HG03135 (cell line): ENCODE measurements at regions not wholly inside any gene's neighbourhood (a gene's known extent, or its start where the extent isn't known, plus 50 kb on each side); places are given as distances from the start of the nearest gene placed in this dataset.

ENCODE experiments used
- ATAC-seq: cut with Tn5 transposase; IDR thresholded peaks from one replicate; pipeline ENCODE4 v1.9.1; 2021; ENCODE audit warnings: mild to moderate bottlenecking, moderate library complexity; ENCODE audit not compliant: unreplicated experiment

DNA sequence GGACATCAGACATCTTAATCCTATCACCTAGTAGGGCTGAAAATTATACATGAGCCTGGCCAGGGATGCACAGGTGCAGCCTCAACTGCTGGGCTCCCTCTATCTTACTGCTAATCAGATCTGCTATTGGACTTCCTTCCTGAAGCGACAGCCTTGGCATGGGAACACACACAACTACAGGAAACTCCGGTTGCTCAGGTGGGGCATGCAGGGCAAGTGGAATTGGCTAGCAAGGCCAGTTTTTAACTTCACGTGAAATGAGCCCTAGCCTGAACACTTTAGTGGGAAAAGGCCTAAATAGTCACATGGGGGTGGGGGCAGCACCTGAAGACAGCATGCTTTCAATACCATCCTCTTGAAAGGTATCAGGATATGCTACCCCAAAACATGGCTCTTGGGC, 147.9 kb upstream of the NCKAP5 start:
- no peak for ATAC-seq

DNA sequence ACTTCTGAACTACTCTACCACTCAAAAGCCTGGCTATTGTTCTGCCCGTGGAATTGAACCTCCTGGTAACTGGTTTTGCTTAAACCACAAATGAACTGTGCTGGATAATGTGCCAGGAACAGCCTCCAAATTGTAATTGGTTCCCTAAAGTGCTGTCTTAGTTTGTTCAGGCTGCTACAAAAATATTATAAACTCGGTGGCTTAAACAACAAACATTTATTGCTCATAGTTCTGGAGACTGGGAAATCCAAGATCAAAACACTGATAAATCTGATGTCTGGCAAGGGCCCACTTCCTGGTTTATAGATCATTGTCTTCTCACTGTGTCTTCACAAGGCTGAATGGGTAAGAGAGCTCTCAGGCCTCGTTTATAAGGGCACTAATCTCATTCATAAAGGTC, 149.2 kb upstream of the NCKAP5 start:
- no peak for ATAC-seq

DNA sequence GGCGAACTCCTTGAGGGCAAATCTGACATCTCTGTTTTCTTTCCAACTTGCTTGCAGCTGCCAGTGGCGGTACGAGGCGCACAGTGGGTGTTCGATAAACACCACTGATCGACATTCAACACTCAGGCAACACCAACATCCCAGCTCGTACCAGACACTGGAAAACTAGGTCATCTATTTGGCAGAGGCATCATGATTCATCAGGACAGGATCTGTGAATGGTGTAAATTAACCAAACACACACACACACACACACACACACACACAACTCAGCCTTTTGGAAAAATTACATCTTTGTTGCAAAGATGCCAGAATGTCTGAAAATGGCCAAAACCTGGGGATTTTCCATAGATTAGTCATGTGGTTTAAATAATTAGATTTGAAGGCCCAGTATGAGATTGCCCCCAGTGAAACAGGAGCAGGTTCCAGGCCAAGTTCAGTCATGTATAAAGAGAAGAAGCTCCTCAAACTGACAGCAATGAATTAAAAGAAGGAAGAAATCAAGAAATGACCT, 150.5 kb upstream of the NCKAP5 start:
- no peak for ATAC-seq

DNA sequence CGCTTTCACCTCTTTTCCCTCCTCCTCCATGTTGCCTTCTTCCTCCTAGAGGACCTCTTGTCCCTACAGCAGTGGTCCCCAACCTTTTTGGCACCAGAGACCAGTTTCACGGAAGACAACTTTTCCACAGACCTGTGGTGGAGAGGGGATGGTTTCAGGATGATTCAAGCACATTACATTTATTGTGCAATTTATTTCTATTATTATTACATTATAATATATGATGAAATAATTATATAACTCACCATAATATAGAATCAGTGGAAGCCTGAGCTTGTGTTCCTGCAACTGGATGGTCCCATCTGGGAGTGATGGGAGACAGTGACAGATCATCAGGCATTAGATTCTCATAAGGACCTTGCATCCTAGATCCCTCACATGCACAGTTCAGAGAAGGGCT, 152.2 kb upstream of the NCKAP5 start:
- no peak for ATAC-seq

DNA sequence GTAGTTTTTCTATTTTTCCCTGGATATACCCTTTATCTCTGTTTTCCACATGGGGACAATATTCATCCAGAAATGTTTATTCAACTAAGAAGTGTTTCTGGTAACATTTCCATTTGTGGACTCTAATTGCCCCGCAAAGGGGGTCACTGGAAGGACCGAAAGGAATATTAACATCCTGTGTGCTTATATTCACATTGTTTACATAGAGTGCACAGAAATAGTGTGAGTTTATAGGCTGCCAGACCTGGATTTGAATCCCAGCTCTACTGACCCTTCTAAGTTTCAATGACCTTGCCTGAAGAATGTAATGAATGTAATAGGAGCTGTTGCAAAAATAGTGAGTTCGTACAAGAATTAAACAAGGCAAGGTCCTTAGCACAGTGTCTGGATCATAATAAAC, 152.9 kb upstream of the NCKAP5 start:
- no peak for ATAC-seq

DNA sequence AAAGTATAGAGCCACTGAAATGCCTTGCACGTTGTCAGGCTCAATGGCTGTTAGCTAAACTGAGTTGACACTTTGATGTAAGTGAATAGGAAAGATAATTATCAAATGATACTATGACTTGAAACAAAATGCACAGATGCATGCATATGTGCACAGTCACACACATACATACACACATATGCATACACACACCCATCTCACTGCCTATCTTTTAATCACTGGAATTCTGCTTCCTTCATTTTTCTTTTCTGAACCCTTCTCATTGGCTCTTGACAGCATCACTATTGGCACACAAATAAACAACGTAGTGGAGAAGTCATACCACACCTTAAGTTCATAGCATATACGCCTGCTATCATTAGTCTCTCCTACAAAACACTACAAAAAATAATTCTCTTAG, 154.9 kb upstream of the NCKAP5 start:
- no peak for ATAC-seq

- ATAC-seq: no peak
Measured at GRCh38 chr2:133726973-133727372, 158.7 kb upstream of the NCKAP5 start.

DNA sequence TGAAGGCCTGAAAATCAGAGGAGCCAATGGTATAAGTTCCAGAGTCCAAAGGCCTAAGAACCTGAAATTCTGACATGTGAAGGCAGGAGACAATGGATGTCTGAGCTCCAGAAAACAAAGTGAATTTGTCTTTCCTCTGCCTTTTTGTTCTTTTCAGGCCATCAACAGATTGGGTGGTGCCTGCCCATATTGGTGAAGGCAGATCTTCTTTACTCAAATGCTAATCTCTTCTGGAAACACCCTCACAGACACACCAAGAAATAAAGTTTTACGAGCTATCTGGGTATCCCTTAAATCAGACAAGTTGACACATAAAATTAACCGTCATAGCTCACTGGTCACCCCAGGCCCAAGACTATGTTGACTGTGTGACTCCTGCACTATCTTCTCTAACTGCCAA, 163.8 kb upstream of the NCKAP5 start:
- ATAC-seq: no peak

DNA sequence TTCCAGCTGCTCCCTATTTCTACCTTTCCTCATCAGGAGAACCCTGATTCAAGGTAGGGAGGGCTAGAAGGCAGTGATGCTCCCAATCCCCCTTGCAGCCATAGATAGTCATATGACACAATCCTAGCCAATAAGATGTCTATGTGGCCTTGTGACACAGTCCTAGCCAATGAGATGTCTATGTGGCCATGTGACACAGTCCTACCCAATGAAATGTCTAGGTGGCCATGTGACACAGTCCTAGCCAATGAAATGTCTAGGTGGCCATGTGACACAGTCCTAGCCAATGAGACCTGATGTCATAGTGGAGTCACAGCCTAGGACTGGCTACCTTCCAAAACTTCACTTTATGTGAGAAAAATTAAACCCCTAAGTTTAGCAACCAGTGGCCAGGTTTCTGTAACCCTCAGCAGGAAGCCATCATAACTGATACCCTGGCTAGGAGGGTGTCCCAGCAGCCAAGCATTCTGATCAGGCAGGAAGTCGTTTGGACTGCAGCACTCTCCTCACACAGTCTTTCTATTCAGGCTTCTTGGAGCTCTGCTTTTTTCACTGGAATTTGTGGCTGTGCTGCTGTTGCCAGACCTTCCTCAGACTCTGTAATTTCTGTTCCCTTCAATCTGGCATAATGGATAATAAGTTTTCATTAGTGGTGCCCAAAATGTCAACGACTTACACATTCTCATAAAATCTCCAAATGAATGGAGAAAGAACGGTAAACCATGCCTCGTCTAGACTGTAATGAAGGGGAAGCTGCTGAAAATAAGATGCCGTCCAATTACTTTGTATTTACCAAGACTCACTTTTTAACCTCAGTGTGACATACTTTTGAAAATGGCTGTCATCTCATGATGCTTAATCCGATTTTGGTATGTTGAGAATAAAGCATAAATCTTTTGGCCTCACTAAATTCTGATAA, 165.0 kb upstream of the NCKAP5 start:
- no peak for ATAC-seq

DNA sequence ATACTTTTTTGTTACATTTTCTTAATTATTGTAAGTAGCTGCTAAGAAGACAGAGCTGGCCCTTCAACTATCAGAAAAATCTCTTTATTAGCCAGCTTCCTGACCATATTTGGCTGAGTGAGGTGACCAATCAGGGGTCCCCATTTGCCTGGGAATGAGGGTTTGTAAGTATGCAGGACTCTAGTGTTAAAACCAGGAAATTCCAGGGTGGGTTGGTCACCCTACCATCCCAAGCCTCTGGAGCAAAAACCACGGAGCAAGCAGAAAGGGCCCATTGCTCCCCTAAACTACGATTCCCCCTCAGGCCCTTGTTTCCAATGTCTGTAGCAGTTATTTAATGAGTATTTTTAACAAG, 165.6 kb upstream of the NCKAP5 start:
- no peak for ATAC-seq

DNA sequence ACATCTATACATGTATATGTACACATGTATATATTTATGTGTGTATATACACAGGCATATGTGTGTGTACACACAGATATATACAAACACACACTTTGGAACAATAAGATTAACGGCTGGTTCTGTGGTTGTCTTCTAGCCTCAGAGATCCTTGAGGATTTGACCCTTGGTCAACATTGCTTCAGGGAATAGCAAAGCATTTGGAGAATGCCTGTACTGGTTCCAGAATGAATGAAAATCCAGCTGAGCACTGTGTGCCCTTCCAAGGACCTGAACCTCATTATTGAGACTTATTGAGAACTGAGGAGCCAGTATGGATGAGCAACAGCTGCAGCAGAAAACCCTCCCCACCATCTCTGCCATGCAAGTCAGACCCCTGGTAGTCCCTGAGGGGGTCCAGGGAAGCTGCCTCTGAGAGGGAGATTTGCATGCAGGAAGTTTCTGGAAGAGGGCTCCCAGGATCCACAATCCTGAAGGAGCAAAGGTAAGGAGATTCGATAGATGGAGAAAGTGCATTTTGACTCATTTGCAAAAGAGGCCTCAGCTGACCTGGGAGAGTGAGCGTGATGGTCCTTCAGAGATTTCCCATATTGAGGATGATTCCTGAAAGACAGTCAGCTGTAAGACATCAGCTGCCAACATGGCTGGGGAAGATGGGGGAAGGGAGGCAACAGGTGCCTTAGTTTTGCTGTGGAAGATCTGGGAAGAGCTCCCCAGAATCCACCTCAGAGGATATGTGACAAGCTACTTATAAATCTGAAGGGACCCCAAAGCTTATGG, 166.6 kb upstream of the NCKAP5 start:
- ATAC-seq: no peak

- ATAC-seq: no peak
Measured at GRCh38 chr2:133736674-133737073, 168.4 kb upstream of the NCKAP5 start.

DNA sequence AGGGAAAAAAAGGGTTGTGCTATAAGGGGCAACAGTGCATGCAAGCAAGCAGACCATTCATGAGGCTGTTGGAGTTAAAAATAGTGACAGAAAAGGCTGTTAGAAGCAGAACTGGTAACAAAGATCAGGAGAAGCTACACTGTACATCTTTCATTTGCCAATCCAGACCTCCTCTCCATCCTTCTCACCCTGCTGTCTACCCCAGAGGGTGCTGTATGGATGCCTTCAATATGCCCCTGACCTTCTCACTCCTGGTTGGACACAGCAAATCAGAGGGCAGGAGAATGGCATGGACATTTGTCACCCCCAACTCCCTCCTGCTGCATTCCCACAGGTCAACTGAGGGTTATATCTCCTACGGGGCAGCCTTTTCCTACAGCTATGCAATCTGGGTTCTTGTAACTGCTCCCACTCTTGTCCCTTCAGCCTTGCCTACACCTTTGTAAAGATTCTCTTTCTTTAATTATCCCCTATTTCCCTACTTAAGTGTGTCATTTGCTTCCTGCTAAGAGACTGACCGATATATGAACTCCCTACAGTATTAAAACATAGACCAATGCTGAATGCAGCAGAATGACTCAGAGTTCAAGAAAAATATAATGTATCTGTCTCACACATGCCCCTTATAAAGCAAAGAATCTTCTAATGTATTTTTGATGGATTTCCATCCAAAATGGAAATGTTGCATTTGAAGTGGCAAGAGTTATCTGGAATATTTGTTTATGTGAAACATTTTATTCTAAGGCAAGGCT, 169.2 kb upstream of the NCKAP5 start:
- ATAC-seq: no peak

- ATAC-seq: no peak
Measured at GRCh38 chr2:133739039-133739438, 170.8 kb upstream of the NCKAP5 start.

DNA sequence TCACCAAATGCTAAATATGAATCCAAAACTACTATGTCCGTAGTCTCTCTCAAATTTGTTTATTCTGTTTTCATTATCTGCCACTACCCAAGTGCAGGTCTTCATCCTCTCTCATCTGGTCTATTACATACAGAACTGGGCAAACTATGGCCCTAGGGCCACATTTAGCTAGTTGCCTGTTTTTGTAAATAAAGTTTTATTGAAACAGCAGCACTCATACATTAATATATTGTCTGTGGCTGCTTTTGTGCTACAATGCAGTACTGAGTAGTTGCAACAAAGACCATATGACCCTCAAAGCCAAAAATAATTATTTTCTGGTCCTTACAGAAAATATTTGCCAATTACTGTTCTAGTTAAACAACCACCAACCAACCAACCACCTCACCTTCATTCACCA, 172.2 kb upstream of the NCKAP5 start:
- no peak for ATAC-seq

GRCh38 chr2:133748007-133748700, 179.9 kb upstream of the NCKAP5 start:
- ATAC-seq: no peak

DNA sequence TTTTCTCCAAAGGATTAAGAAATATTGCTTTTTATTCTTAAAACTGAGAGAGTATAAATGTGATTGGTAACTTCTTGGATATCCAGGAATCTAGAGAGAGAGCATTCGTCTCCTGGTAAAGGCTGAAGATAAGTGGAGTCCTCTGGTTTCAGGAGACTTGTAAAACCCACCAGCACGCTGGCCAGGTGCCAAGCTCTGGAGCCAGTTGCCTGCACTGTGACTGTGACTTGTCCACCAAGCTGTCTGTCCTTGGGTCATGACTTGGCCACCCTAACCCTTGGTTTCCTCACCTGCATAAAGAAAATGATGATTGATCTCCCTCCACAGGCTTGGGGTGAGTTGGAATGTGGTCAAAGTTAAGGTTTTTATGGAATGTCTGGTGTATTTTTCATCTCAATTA, 185.4 kb upstream of the NCKAP5 start:
- ATAC-seq: no peak

- no peak for ATAC-seq
Measured at GRCh38 chr2:133755480-133756300, 187.4 kb upstream of the NCKAP5 start.

- no peak for ATAC-seq
Measured at GRCh38 chr2:133756833-133757232, 188.6 kb upstream of the NCKAP5 start.

- ATAC-seq: no peak
Measured at GRCh38 chr2:133760376-133760775, 192.1 kb upstream of the NCKAP5 start.
